ENCODE measurements at regions not wholly inside any gene's neighbourhood (a gene's known extent, or its start where the extent isn't known, plus 50 kb on each side); places are given as distances from the start of the nearest gene placed in this dataset.
A peak's percentile ranks its signal among the peaks of the same experiment; 100 is the strongest.

GRCh38 chr10:33066558-33067236 is 108.7 kb upstream of the ITGB1 start:
- Histone ChIP-seq H3K79me2 (ENCODE audit: control insufficient read depth in 1 of 2, insufficient read depth in 2 of 2, low read length in 2 of 2) (no peaks in the 10 kb centered on the region), H4K91ac (replicated peaks; ENCODE audit: insufficient read length, low read length) (no peak overlapping the region), H3K27ac (ENCODE audit: low read depth, low read length) (no peak overlapping the region), H3K4me3 (ENCODE audit: extremely low read depth in 1 of 4, insufficient read depth in 2 of 4, low read depth in 3 of 4, low read length in 4 of 4) (no peak overlapping the region), H3K14ac (ENCODE audit: insufficient read length) (no peak overlapping the region), H2BK120ac (replicated peaks; ENCODE audit: low read depth, low read length) (no peak overlapping the region), H4K5ac (ENCODE audit: insufficient read length, low read depth, low read length) (no peak overlapping the region), H3K27me3 (replicated peaks in 1 of 4; ENCODE audit: control insufficient read depth in 3 of 4, extremely low read depth in 1 of 4, insufficient read depth in 3 of 4, low read length in 3 of 4) (no peaks in the 10 kb centered on the region), H3K18ac (ENCODE audit: extremely low read depth, low read length) (no peak overlapping the region), H3K79me1 (ENCODE audit: low read depth, low read length) (no peaks in the 10 kb centered on the region), H2AFZ (ENCODE audit: low read length) (no peak overlapping the region), H3K23me2 (ENCODE audit: low read depth, low read length) (no peaks in the 10 kb centered on the region), H3K4ac (replicated peaks; ENCODE audit: insufficient read length, low read depth, low read length) (no peak overlapping the region), H3K4me2 (ENCODE audit: insufficient read depth in 1 of 2, low read depth in 2 of 2, low read length in 2 of 2) (no peak overlapping the region), H3K36me3 (ENCODE audit: control insufficient read depth in 2 of 4, insufficient read depth in 4 of 4, low read length in 3 of 4) (no peaks in the 10 kb centered on the region), H3K56ac (replicated peaks; ENCODE audit: insufficient read length, low read depth, low read length) (no peak overlapping the region), H3K9ac (replicated peaks in 1 of 4; ENCODE audit: extremely low read depth in 1 of 4, low read depth in 3 of 4, low read length in 3 of 4) (no peak overlapping the region), H2BK5ac (ENCODE audit: low read depth, low read length) (no peak overlapping the region), H4K20me1 (replicated peaks in 1 of 2; ENCODE audit: control insufficient read depth in 1 of 2, insufficient read depth in 2 of 2, low read length in 2 of 2) (no peaks in the 10 kb centered on the region), H2BK15ac (ENCODE audit: low read length) (no peak overlapping the region), H3K4me1 (replicated peaks in 1 of 4; ENCODE audit: control insufficient read depth in 3 of 4, insufficient read depth in 4 of 4, low read length in 3 of 4) (no peaks in the 10 kb centered on the region), H2AK5ac (ENCODE audit: low read depth, low read length) (no peak overlapping the region), H3K9me3 (ENCODE audit: insufficient read depth in 2 of 2, low read depth in 1 of 2, low read length in 1 of 2) (no peaks in the 10 kb centered on the region), H4K8ac (ENCODE audit: extremely low read depth, insufficient read depth, low read length) (no peak overlapping the region), H3K23ac (ENCODE audit: insufficient read length) (no peak overlapping the region), H2BK12ac (ENCODE audit: low read depth, low read length) (no peak overlapping the region), H2BK20ac (ENCODE audit: low read length) (no peak overlapping the region)
- DNase-seq (ENCODE audit: low read depth in 1 of 2, low spot score in 2 of 2) (no peak), FAIRE-seq (no peak)
- ChIA-PET CTCF (ENCODE audit: partially characterized antibody) (interaction anchor here (0.7 to 2.7 kb wide), 27 partner anchors 8 to 675 kb away, joined by 3 to 19 read pairs (median 5); no protein-coding TSS in a partner anchor), POLR2A (ENCODE audit: partially characterized antibody) (interaction anchor here (1.3 kb wide), 1 partner anchor 27 kb away, joined by 3 read pairs; no protein-coding TSS in a partner anchor)
- 94% methylated on average over 9 of the region's 9 CpGs; no CpG with 5 or more reads in 1 of the 2 experiments for WGBS, 2 experiments (ENCODE audit: extremely low coverage in 1 of 2, insufficient coverage in 1 of 2, insufficient read length in 1 of 2, insufficient replicate concordance in 2 of 2, low coverage in 1 of 2, low lambda C conversion rate in 2 of 2, missing lambda C conversion rate in 1 of 2)
- TF ChIP-seq KDM5A (IDR thresholded peaks at IDR 0.05; ENCODE audit: low read length), result no peak
- no peak for TF ChIP-seq POLR2A (IDR thresholded peaks at IDR 0.05; ENCODE audit: control extremely low read depth in 1 of 2, low read depth in 2 of 2, low read length in 2 of 2)
- TF ChIP-seq TAF7 (optimal IDR thresholded peaks at IDR 0.05; ENCODE audit: borderline replicate concordance, low read depth, low read length), result no peak
- no peak for TF ChIP-seq ASH2L (IDR thresholded peaks at IDR 0.05; ENCODE audit: low read length)
- TF ChIP-seq PHF8 (conservative IDR thresholded peaks at IDR 0.05; ENCODE audit: low read depth, low read length), result no peak
- TF ChIP-seq CTCF (IDR thresholded peaks at IDR 0.05; ENCODE audit: control extremely low read depth in 1 of 3, insufficient read depth in 1 of 3, low read depth in 1 of 3, low read length in 3 of 3), result peak in 2 of 3 experiments; percentile 48 to 66; a peak in 3 of 4 replicates
- TF ChIP-seq RAD21 (IDR thresholded peaks at IDR 0.05 in 1 of 2, conservative IDR thresholded peaks at IDR 0.05 in 1 of 2; ENCODE audit: low read depth in 2 of 2, low read length in 2 of 2), result peak; percentile 32 to 61; a peak in 3 of 4 replicates
- no peak for TF ChIP-seq JUN (IDR thresholded peaks at IDR 0.05; ENCODE audit: low read depth, low read length)
- no peak for TF ChIP-seq CEBPB (IDR thresholded peaks at IDR 0.05; ENCODE audit: low read depth, low read length)
- TF ChIP-seq SIN3A (conservative IDR thresholded peaks at IDR 0.05 in 1 of 2, IDR thresholded peaks at IDR 0.05 in 1 of 2; ENCODE audit: low read depth in 1 of 2, low read length in 2 of 2), result no peak

Data from H1 (cell line).